HG02610 (cell line): ENCODE measurements at regions not wholly inside any gene's neighbourhood (a gene's known extent, or its start where the extent isn't known, plus 50 kb on each side); places are given as distances from the start of the nearest gene placed in this dataset.
"Not testable (repeated sequence)": the region's sequence is repeated elsewhere in the genome, so short reads cannot be mapped to it uniquely, and the experiment has no call there.

Experiments used
- ATAC-seq: cut with Tn5 transposase; IDR thresholded peaks from one replicate; pipeline ENCODE4 v1.9.1; 2021; ENCODE audit warnings: mild to moderate bottlenecking, moderate library complexity; ENCODE audit not compliant: unreplicated experiment

- no peak for ATAC-seq
Measured at GRCh38 chr4:160009656-160010493, 907.0 kb downstream of the RAPGEF2 start.

- ATAC-seq, result no peak
Measured at GRCh38 chr4:160019936-160020335, 917.1 kb downstream of the RAPGEF2 start.

- no peak for ATAC-seq
Measured at GRCh38 chr4:160020804-160021203, 917.9 kb downstream of the RAPGEF2 start.

GRCh38 chr4:160021870-160022269, 919.0 kb downstream of the RAPGEF2 start:
- no peak for ATAC-seq

- no peak for ATAC-seq
Measured at GRCh38 chr4:160026721-160027120, 923.8 kb downstream of the RAPGEF2 start.

- no peak for ATAC-seq
Measured at GRCh38 chr4:160034501-160034900, 931.6 kb downstream of the RAPGEF2 start.

- no peak for ATAC-seq
Measured at GRCh38 chr4:160038615-160039014, 935.7 kb downstream of the RAPGEF2 start.

GRCh38 chr4:160044693-160045092, 941.8 kb downstream of the RAPGEF2 start:
- no peak for ATAC-seq

GRCh38 chr4:160082432-160083207, 979.7 kb downstream of the RAPGEF2 start:
- ATAC-seq, result no peak

GRCh38 chr4:160091631-160092030, 988.8 kb downstream of the RAPGEF2 start:
- no peak for ATAC-seq

GRCh38 chr4:160100316-160100715, 997.4 kb downstream of the RAPGEF2 start:
- no peak for ATAC-seq

- no peak for ATAC-seq
Measured at GRCh38 chr4:160110891-160111290, 1008.0 kb downstream of the RAPGEF2 start.

- no peak for ATAC-seq
Measured at GRCh38 chr4:160117686-160118085, 1014.8 kb downstream of the RAPGEF2 start.

GRCh38 chr4:160125576-160126287, 1022.9 kb downstream of the RAPGEF2 start:
- ATAC-seq, result not testable (repeated sequence)

- ATAC-seq, result no peak
Measured at GRCh38 chr4:160127211-160127610, 1024.3 kb downstream of the RAPGEF2 start.

GRCh38 chr4:160129439-160129838, 1026.6 kb downstream of the RAPGEF2 start:
- no peak for ATAC-seq

GRCh38 chr4:160136021-160136420, 1033.1 kb downstream of the RAPGEF2 start:
- ATAC-seq, result no peak

- ATAC-seq, result no peak
Measured at GRCh38 chr4:160141206-160141605, 1038.3 kb downstream of the RAPGEF2 start.

GRCh38 chr4:160142579-160142978, 1039.7 kb downstream of the RAPGEF2 start:
- ATAC-seq, result peak; percentile 100

GRCh38 chr4:160143574-160143973, 1040.7 kb downstream of the RAPGEF2 start:
- no peak for ATAC-seq

- ATAC-seq, result no peak
Measured at GRCh38 chr4:160159457-160159856, 1056.6 kb downstream of the RAPGEF2 start.
